ENCODE measurements at regions not wholly inside any gene's neighbourhood (a gene's known extent, or its start where the extent isn't known, plus 50 kb on each side); places are given as distances from the start of the nearest gene placed in this dataset.
A peak's percentile ranks its signal among the peaks of the same experiment; 100 is the strongest.

DNA sequence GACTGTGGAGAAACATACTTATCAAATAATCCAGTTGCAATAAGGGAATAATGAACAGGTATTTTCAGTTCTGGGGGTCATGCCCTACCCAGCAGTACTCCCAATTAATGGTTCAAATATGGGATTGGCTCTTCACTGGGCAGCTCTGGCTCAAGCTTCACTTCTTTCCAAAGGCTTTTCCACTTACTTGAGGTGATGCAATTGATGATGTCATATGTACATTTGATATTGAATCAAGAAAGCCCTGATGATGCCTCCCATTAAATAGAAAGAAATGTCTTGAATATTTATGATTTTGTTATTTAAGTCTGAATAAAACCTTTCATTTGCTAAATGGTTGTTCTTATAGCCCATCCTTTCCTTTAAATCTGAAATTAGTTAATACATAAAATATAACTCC, 789.9 kb downstream of the USP25 start:
- peaks cover 9% of the 10 kb centered on the region for H3K4me1 Mint-ChIP-seq (ENCODE audit: unreplicated experiment)
- DNase-seq (ENCODE audit: extremely low spot score, unreplicated experiment), result no peak
- TF ChIP-seq, protein P1, sequence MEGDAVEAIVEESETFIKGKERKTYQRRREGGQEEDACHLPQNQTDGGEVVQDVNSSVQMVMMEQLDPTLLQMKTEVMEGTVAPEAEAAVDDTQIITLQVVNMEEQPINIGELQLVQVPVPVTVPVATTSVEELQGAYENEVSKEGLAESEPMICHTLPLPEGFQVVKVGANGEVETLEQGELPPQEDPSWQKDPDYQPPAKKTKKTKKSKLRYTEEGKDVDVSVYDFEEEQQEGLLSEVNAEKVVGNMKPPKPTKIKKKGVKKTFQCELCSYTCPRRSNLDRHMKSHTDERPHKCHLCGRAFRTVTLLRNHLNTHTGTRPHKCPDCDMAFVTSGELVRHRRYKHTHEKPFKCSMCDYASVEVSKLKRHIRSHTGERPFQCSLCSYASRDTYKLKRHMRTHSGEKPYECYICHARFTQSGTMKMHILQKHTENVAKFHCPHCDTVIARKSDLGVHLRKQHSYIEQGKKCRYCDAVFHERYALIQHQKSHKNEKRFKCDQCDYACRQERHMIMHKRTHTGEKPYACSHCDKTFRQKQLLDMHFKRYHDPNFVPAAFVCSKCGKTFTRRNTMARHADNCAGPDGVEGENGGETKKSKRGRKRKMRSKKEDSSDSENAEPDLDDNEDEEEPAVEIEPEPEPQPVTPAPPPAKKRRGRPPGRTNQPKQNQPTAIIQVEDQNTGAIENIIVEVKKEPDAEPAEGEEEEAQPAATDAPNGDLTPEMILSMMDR (conservative IDR thresholded peaks at IDR 0.05), result no peak
- peaks cover 4% of the 10 kb centered on the region for H3K9me3 Mint-ChIP-seq
- H3K4me3 Mint-ChIP-seq, result no peak overlapping the region
- H3K27me3 Mint-ChIP-seq, result no peaks in the 10 kb centered on the region
- no peak overlapping the region for H3K27ac Mint-ChIP-seq
- H3K36me3 Mint-ChIP-seq, result peaks cover 8% of the 10 kb centered on the region

DNA sequence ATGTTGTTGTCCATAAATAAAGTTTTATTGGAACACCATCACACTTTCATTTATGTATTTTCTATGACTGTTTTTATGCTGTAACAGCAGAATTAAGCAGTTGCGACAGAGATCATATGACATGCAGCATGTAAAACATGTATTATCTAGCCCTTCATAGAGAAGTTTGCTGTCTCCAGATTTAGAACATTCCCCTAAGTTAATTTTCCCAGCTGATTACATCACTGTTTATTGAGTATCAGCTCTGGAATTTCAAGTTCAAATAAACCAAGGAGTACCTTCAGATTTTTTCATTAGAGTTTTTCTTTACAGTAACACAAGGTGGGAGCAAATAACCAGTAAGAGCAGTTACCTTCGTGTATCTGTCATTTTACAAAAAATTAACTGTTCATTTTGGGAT, 792.8 kb downstream of the USP25 start:
- TF ChIP-seq, protein P1 (conservative IDR thresholded peaks at IDR 0.05), result no peak
- Mint-ChIP-seq H3K9me3 (peaks cover 4% of the 10 kb centered on the region), H3K27ac (no peak overlapping the region), H3K27me3 (no peaks in the 10 kb centered on the region), H3K36me3 (peaks cover 9% of the 10 kb centered on the region), H3K4me3 (no peak overlapping the region), H3K4me1 (ENCODE audit: unreplicated experiment) (peaks cover 9% of the 10 kb centered on the region)
- DNase-seq (ENCODE audit: extremely low spot score, unreplicated experiment), result no peak

DNA sequence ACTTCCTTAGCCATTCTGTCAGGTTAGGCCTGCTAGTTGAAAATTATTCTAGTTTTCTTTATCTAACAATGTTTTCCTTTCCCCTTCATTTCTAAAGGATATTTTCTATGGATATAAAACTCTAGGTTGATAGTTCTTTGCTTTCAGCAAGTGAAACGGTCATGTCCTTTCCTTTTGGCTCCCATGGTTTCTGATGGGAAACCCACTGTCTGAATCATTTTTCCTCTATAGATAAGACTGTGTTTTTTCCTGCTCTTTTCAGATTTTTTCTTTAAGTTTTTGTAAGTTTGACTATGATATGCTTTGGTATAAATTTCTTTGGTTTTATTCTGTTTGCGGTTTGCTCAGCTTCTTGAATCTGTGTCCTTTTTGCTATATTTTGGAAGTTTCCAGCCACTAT, 800.9 kb downstream of the USP25 start:
- H3K27ac Mint-ChIP-seq, result no peak overlapping the region
- no peaks in the 10 kb centered on the region for H3K27me3 Mint-ChIP-seq
- H3K36me3 Mint-ChIP-seq, result peaks cover 10% of the 10 kb centered on the region
- H3K4me3 Mint-ChIP-seq, result no peak overlapping the region
- TF ChIP-seq, protein P1 (conservative IDR thresholded peaks at IDR 0.05), result no peak
- H3K4me1 Mint-ChIP-seq (ENCODE audit: unreplicated experiment), result peaks cover 14% of the 10 kb centered on the region
- H3K9me3 Mint-ChIP-seq, result peaks cover 5% of the 10 kb centered on the region
- DNase-seq (ENCODE audit: extremely low spot score, unreplicated experiment), result no peak

DNA sequence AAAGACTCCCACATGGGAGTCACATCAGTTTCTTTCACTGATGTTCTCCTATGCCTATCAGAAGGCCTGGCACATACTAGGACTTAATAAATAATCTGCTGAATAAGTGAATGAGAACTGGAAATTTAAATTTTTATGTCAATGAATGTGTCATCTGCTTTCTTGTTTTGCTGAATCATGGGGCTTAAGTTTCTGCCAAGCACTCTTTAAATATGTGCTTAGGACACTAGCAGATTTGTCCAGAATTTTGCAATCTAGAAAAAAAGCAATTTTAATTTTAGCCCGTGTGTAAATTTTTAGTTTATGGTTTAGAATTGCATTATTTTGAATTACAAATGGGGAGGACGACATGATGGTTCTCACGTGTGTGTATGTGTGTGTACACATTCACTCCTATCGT, 803.1 kb downstream of the USP25 start:
- TF ChIP-seq, protein P1 (conservative IDR thresholded peaks at IDR 0.05), result no peak
- Mint-ChIP-seq H3K27me3 (no peaks in the 10 kb centered on the region), H3K9me3 (peaks cover 5% of the 10 kb centered on the region), H3K4me1 (ENCODE audit: unreplicated experiment) (peaks cover 14% of the 10 kb centered on the region), H3K36me3 (peaks cover 5% of the 10 kb centered on the region), H3K27ac (no peak overlapping the region), H3K4me3 (no peak overlapping the region)
- no peak for DNase-seq (ENCODE audit: extremely low spot score, unreplicated experiment)

DNA sequence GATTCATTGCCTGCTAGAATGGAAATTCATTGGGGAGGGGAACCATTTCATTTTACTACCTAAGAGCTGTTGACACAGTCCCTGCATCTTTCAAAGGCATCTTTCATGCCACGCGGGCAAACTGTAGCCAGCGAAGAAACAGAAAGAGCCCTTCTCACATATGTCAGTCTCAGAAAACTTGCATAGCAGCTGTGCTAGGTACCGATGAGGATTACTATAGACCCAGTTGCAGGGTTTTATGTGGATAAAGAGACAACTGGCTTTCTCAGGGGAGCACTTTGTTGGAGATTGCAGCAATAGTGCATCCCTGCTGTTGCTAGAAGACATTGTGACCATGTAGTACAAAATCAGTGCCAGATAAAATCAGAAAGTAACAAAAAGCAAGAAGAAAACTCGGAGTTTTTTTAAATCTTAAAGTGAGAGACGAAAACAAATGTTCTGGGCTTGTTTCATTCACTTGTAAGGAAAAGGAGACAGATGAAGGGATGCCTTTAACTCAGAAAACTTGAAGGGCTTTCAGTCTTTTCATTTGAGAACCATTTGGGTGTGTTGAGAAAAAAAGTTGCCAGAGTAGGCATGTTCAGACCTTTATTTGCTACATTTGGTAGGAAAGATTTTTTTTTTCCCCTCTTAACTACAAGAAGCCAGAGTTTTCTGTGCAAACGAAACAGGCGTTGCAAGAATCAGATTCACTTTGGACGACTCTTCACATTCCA, 804.1 kb downstream of the USP25 start:
- H3K27me3 Mint-ChIP-seq, result no peaks in the 10 kb centered on the region
- H3K4me1 Mint-ChIP-seq (ENCODE audit: unreplicated experiment), result peaks cover 14% of the 10 kb centered on the region
- DNase-seq (ENCODE audit: extremely low spot score, unreplicated experiment), result no peak
- H3K4me3 Mint-ChIP-seq, result peak overlapping the region; percentile 64
- H3K27ac Mint-ChIP-seq, result peak overlapping the region; percentile 69
- TF ChIP-seq, protein P1 (conservative IDR thresholded peaks at IDR 0.05), result no peak
- peaks cover under 1% of the 10 kb centered on the region for H3K36me3 Mint-ChIP-seq
- peaks cover 5% of the 10 kb centered on the region for H3K9me3 Mint-ChIP-seq

Measured in type B pancreatic cell (in vitro differentiated cells).